NCI-H2171 (cell line): ENCODE measurements at regions not wholly inside any gene's neighbourhood (a gene's known extent, or its start where the extent isn't known, plus 50 kb on each side); places are given as distances from the start of the nearest gene placed in this dataset.

Experiments used
- DNase-seq: peaks from one replicate; lab custom pipeline; 2025; lab: John Stamatoyannopoulos, UW

DNA sequence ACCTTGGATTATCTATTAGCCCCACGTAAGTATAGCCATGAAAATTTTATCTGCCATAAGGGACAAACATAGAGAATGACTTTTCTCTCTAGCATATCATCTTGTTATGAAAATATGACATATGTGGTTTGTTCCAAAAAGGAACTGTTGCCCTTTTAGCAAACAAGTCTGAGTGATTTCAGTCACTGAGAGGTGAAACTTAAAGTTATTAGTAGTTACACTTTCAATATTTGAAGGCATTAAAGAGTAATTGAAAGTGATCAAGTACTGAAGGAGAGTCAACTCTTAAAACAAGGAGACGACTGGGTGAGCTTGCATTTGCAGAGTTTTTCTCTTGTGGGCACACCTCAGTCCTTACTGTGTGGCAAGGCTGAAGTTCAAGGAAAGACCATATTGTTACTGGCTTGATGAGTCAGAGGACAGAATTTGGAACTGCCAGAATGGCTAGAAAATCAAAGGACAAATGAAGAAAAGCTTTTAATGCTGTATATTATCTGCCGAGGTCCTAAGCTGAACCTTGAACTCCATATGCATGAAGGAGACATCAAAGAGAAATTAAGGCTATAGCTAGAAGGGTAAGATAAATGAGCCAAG lies 205.1 kb upstream of the EMCN start:
- DNase-seq: no peak

DNA sequence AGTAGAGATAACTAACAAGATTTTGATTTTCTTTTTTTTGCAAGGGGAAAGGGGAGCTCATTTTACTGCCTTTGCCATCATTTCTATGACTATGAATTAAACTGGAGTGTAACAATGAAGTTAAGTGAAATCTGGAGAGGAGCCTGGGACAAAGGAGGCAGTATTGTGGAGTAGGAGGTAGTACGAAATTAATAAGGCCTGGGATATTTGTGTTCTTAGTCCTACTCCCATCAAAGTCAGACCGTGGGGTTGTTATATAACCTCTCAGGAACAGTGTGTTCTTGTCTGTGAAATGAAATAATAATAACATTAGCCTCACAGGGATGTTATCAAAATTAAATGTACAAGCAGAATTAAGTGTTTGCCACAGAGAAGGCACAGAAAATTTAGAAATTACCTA lies 204.3 kb upstream of the EMCN start:
- no peak for DNase-seq

DNA sequence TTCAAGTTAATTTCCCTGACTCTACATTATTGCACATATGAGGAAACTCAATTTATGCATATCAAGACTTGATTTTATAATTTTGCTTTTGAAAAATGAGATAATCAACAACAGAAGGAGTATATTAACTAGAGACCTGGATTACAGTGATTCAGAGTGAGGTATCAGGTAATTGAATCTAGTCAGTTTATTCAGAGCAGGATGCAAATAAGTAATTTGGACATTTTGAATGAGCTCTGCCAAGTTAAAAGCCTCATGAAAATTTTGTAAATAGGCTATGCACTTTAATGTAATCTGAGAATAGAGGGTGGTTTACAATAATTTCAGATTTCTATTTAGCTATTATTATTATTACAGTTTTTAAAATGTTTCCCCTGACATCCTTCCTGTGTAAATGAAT lies 203.7 kb upstream of the EMCN start:
- DNase-seq: no peak

DNA sequence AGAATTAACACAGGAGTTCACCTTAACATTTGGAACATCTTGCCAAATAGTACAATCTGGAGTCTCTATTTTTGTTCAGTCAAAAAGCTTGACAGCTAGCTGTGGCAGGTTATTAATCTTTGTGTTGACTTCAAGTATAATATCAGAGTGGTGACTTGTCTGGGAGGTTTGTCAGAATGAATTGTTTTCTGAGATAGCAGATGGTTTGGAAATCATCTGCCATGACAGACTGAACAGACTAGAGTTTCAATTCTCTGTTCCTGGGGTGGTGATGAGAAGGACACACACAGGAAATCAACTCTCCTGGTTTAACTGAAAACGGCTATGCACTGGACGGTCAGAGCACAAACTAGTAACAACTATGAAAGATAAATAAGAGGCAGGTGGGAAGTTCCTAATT lies 203.3 kb upstream of the EMCN start:
- no peak for DNase-seq

DNA sequence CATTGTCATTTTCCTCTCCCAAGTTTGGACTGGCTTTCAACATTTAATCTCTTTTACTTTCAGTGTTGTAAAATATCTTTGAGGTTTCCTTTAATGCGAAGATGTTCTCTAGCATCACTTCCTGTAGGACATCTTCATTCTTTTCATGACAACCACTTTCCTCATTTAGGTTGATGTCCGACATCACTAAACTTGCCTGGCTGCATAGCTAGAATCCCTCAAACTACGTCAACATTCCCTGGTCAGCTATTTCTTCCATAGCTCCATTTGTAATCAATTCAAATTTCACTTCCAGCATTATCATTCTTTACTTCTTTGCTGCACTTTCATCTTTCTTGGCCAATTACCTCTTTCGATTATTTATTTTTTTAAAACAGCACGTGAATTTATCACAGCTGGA lies 198.6 kb upstream of the EMCN start:
- DNase-seq: no peak

DNA sequence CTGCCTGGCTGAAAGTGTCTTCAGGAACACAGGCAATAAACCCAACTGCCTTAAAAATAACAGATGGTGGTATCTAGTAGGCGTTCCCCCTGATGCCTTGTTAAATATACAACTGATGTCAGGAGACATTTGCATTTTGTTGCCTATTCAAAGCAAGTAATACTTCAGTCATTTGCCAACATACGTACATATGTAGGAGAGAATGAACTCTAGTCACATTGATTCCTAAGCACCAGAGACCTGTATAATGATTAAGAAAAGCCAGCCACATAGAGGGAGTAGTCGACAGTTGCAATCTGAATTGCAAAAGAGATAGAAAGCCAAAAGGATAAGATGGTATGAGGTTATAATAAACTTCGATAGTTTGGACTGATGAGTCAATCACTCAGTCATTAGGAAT lies 191.0 kb upstream of the EMCN start:
- DNase-seq: no peak

DNA sequence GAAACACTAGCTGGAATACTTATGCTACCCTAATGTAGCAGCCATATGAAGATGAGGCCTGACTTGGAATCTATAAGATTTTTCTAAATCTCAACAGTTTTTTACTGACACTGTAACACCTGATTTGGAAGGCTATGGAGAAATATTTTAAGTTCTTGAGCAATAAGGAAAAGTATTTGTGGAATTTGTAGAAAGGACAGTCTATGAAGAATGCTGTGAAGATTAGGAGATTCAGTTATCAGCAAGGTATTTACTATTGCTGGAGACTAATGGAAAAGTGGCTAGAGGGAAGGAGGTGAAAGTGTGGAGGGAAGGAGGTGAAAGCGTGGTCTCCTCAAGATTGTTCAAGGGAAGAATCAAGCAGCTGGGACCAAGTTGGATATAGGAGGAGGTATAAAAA lies 190.0 kb upstream of the EMCN start:
- no peak for DNase-seq

DNA sequence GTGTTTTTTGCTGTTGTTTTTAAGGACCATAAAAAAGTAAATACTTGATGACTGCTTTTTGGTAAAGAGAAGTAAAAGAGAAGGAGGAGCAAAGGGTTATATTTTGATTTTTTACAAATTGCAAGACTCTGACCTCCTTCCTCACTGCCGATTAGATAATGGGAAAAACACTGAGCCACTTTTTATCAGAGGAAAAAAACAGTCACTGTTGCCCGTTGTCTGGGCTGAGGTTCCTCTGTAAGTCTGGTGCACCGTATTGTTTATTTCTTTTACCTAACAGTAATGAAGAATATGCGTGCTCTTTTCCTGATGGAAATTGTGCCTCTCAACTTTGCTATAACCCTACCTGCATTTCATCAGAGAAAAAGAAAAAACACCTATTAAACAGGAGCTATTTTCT lies 178.7 kb upstream of the EMCN start:
- DNase-seq: no peak

DNA sequence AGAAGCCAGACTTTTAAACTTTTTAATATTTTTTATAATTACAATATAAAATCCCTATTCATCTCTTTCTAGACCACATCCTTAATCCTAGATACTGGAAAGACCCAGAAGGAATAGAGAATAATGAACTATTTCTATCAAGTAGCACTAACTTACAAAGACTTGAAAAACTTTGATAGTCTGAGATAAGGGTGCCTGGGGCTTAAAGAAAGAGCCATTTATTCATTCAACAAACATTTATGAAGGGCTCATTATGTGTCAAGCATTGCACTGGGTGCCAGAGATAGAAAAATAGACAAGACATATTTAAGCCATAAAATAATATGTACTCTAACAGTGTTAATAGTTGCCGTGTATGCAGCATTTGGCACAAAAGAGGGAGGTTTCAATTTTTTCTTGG lies 178.0 kb upstream of the EMCN start:
- no peak for DNase-seq

DNA sequence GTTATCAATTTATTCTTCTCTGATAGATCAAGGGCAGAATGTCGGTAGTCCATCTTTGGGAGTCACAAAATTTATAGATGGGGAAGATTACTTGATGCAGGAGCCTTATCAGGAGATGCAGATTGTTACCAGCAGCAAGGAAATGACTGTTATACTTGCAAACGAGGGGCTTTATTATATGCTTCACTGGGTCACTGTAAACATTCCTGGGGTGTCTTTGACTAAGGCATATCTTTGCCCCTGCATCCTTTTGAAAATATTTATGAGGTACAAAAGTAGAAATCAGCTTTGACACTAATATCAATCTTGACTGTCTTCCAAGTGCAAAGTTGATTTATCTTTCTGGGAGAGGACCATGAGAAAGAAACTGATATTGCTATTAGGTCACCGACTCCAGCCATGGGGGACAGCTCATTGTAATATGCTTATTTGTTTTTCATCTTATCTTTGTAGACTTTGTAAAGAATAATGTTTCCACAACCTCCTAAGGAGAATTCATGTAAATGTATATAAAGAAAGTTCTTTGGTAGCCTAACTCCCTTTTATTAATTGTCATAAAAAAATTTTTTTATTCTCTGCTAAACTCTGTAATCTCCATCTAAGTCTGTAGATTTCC lies 177.3 kb upstream of the EMCN start:
- DNase-seq: no peak

DNA sequence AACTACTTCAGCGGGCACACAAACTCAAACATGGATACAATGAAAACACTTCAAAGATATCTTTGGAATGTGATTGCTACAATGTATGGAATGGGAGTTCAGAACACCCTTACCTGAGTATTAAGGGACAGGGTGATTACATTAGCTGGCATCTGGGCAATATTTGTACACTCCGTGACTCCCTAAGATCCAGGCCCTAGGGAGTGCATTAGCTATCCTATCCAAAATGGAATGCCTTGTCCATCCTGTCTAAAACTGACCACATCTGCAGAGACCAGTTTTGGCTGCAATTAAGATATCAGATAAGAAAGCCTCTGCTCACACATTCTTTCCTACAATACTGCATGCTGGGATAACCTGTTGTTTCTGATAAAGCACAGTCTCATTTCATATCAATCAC lies 176.6 kb upstream of the EMCN start:
- no peak for DNase-seq

DNA sequence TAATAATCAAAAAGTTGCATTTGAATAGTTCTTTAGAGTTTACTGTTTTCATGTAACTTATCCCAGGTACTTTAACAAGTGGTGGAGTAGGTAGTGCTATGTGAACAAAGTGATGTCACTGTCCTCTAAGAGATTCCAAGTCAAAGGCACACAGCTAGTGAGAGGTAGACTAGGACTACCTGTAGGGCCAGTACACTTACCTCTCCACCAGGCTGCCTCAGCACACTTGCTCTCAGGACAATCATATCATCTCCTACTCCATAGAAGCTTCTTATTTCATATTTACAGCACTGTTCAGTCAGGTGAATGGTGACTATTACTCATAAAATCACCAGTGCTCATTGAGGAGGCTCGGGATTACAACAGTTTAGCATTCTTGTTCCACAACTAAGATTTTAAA lies 173.0 kb upstream of the EMCN start:
- DNase-seq: no peak

DNA sequence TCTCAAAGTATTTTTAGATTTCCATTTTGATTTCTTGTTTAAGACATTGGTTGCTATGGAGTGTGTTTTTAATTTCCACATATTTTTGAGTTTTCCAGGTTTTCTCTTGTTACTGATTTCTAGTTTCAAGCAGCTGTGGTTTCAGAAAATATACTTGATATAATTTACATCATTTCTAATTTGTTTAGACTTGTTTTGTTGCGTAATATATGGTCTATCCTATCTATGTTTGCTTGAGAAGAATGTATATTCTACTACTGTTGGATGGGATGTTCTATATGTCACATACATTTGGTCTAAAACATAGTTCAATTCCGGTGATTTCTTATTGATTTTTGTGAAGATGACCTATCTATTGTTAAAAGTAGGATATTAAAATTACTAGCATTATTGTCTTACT lies 170.5 kb upstream of the EMCN start:
- DNase-seq: no peak

DNA sequence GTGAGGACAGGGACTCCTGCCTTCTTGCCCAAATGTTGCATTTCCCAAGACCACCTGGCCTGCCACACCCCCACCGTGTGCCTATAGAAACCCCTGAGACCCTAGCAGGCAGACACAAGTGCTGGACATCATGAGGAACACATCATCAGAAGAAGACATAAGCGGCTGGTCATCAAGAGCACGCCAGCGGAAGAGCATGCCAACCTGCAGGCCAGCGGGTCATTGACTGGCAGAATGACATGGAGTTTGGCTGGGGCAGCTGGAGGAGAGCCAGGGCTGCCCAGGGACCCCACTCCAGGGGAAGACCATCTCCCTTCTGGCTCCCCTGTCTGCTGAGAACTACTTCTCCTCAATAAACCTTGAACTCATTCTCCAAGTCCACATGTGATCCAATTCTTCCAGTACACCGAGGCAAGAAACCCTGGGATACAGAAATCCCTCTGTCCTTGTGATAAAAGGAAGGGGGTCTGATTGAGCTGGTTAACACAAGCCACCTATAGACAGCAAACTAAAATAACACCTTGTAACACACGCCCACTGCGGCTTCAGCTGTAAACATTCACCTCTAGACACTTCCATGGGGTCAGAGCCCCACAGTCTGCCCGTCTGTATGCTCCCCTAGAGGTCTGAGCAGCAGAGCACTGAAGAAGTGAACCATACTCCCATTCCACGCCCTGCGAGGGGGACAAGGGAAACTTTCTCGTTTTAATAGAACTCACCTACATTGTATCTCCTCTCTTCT lies 164.8 kb upstream of the EMCN start:
- no peak for DNase-seq

DNA sequence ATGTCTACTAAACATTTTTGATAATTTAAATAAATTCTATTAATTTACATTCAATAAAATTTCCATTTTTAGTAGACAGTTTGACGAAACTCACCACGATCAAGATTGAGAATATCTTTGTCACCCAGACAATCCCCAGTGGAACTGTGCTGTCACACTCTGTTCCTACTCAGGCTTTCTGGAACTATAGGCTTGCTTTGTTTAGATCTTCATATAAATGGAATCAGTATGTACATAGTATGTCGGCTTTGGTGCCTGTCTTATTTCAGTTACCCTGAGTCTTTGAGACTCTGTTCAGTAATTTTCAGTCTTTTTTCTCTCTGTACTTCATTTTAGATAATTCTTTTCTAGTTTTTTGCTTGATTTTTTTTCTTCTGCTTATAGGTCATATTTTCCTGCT lies 163.5 kb upstream of the EMCN start:
- no peak for DNase-seq

DNA sequence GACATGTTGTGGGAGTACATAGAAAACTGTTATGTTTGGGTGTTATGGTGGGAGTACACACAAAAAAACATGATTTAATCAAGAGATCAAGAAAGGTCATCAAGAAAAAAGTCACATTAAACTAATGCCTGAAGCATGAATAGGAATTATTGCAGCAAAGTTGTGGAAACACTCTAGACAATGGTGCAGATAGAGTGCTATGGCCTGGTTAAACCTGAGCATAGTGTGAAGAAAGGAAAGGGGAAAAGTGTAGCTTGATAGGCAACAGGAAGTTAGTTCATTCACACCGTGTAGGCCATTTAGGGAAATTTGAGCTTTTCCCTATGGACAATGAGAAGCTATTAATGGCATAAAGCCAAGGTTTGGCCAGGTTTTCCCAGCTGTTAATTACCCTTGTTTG lies 162.1 kb upstream of the EMCN start:
- DNase-seq: peak; percentile 0

DNA sequence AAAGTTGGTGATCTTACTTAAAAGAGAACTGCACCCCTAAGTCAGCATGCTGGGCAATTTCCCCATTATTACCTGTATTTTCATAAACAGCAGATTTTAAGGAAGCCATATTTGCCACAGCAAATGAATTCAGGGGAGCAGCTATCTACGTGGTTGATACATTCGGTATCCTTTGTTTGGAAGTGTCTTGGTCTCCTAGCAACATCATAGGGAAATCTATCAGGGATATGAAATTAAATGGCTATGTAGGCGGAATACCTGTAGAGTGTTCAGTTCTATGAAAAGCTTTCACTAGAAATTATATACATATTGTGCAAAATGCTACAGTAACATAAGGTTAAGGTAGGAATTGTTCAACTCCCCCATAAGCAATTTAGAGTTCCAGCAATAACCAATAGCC lies 157.2 kb upstream of the EMCN start:
- no peak for DNase-seq

DNA sequence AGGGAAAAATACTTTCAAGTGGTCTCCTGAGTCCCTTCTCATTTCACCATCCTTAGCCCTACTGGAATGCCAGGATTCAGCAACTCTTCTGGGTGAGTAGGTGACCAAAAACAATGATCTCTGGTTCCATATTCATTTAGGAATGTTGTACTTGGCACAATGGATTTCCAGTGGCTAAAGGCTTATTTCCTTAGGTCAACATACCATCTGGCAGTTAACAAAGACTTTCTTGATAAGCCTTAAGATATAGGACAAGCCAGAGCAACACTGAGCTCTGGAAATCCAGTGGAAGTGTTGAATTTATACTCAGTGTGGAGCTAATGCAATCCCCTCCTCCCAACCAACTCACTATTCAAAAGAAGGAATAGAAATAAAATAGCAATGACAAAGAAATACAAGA lies 139.4 kb upstream of the EMCN start:
- DNase-seq: no peak

DNA sequence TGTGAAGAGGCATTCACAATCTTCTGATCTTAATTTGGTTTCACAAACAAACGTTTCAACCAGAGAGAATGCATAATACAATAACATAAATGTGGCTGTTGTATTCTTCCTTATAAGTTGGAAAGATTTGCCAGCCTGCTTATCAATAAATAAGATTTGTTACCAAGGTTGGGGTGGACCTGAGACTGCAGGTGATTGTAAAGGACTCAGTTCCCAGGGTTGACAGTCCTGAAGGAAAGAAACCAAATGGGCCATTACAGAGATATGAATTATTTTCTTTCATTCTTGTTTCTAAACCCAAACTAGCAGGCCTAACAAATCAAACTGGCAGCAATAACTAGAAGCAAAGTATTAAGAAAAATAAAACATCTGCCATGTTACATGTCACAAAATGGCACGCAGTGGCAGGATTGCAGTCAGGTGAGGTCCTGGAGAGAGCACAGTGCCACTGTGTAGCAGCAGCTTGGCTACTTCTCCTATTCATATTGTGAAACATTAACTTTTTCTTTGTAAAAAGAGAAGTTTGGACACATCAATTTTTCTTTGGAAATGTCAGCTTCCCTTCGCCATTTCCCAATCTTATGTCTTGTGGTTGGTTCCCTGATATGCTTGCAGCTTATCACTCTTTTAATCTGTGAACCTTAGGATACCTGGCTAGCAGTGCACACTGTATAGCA lies 133.8 kb upstream of the EMCN start:
- no peak for DNase-seq

DNA sequence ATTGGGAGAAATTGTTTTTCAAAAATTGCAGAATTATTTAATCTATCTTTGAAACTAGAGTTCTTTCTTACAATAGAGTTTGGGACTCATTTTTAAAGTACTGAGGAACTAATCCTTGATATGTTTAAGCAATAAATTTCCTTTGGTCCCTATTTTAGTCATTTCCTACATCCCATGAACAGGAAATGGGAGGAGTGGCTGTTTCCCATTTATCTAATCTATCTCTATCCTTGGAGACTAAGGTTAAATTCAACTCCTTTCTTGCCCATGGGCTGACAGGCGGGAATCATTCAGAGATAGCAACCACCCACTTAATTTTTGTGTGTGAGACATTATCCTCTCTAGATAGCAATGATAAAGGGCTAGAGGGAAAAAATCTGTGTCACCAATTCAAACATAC lies 131.6 kb upstream of the EMCN start:
- no peak for DNase-seq

DNA sequence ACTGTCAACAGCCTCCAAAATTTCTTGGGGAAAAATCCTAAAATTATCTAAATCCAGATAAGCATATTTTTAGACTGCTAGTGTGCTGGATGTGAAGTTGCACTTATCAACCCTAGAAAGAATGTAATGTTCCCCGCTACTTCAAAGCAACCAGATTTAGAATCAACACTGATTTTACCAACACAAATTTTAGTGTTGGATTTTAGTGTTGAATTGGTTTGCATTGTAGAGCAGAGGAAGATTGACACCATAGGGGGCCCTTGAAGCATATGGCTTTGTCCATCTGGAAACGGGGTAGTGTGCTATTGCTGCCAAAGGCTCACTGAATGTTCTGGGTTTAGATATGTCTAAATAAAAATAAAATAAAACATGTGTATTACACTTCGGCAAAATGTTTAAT lies 126.3 kb upstream of the EMCN start:
- no peak for DNase-seq

DNA sequence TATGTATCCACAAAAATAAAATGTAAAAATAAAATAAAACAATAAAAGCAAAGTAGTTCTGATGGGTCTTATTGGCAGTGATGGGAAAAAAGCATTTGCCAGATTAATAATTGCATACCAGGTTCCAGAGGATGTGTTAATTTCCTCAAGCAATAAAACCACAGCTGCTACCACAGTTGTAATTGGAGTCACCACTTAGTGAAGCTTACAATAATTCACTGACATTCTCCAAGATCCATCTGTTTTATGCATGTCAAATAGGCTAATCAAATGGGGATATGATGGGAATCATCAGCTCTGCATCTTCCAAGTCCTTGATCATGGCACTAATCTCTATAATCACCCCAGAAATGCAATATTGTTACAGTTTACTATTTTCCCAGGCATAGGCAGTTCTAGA lies 123.5 kb upstream of the EMCN start:
- DNase-seq: peak; percentile 38

DNA sequence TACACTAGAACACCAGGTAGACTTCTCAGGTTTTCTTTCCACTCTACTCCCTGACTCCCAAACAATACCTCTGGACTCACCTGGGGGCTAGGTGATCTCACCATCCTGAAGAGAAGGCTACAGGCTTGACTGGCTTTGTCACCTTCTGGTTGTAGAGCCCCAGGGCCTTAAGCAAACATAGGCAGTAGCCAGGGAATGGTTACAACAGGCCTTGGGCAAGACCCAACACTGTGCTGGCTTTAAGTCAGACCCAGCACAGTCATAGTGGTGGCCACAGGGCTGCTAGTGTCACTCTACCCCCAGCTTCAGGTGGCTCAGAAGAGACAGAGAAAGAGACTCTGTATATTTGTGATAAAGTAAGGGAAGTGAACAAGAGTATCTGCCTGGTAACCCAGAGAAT lies 118.1 kb upstream of the EMCN start:
- DNase-seq: no peak
